ENCODE measurements at regions not wholly inside any gene's neighbourhood (a gene's known extent, or its start where the extent isn't known, plus 50 kb on each side); places are given as distances from the start of the nearest gene placed in this dataset.

DNA sequence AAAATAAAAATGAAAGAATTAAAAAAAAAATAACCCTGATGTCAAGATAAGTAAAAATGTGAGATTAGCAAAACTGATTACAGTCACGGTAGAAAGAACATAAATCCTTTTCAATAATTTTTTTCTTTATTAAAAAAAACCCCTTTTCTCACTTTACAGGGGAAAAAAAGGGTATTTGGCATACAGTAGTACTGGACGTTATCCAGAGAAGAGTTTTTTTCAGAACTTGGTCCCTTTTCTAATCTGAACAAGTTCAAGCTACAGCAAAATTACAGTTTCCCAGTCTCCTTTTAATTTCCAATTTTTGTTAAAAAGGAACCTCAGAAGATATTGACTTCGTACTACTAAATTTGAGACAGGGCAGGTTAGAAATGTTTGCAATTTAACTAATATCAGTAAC, 134.7 kb upstream of the DCN start:
- TF ChIP-seq, protein P1, sequence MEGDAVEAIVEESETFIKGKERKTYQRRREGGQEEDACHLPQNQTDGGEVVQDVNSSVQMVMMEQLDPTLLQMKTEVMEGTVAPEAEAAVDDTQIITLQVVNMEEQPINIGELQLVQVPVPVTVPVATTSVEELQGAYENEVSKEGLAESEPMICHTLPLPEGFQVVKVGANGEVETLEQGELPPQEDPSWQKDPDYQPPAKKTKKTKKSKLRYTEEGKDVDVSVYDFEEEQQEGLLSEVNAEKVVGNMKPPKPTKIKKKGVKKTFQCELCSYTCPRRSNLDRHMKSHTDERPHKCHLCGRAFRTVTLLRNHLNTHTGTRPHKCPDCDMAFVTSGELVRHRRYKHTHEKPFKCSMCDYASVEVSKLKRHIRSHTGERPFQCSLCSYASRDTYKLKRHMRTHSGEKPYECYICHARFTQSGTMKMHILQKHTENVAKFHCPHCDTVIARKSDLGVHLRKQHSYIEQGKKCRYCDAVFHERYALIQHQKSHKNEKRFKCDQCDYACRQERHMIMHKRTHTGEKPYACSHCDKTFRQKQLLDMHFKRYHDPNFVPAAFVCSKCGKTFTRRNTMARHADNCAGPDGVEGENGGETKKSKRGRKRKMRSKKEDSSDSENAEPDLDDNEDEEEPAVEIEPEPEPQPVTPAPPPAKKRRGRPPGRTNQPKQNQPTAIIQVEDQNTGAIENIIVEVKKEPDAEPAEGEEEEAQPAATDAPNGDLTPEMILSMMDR (IDR thresholded peaks at IDR 0.05): no peak
- no peak for TF ChIP-seq POLR2A (IDR thresholded peaks at IDR 0.05)

Measured in uterus (tissue), 2 donors.